GM18508 (cell line): ENCODE measurements at regions not wholly inside any gene's neighbourhood (a gene's known extent, or its start where the extent isn't known, plus 50 kb on each side); places are given as distances from the start of the nearest gene placed in this dataset.
"Not testable (repeated sequence)": the region's sequence is repeated elsewhere in the genome, so short reads cannot be mapped to it uniquely, and the experiment has no call there.

ENCODE experiments used
- ATAC-seq: cut with Tn5 transposase; IDR thresholded peaks from one replicate; pipeline ENCODE4 v1.9.1; 2021; ENCODE audit warnings: moderate number of reproducible peaks; ENCODE audit not compliant: insufficient read depth, unreplicated experiment

DNA sequence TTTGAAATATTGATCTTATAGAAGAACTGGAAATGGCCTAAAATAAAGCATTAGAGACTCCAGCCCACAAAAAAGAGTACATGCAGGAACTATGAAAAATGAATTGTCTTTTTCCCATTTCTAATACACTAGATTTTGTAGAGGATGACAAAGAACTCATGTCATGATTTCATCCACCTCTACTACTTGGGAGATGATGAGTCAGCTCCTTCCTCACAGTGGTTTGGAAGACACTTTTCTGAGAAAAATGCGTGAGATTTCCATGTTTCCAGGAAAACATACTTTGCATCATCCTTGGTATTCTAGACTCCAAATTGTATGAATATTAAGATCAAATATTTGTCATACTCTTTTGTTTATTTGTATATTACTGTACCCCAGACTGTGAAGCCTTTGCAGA lies 500.5 kb downstream of the FAM181B start:
- ATAC-seq: no peak

DNA sequence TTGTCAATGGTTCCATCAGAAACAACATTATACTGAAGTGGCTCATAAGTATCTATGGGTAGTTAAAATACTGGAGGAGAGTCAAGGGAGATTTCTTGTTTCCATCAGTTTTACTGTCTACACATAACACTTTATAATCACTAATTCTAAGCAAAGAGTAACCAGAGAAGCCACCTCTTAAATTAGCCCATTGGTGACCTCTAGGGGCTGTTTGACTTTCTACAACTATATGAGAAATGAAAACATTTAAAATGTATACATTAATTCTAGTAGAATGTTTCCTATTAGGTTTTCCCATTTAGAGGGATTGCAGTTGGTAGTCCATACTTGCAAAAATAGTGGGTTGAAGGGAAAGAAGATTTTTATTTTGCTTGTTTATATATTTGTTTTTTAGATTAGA lies 504.3 kb downstream of the FAM181B start:
- ATAC-seq: no peak

DNA sequence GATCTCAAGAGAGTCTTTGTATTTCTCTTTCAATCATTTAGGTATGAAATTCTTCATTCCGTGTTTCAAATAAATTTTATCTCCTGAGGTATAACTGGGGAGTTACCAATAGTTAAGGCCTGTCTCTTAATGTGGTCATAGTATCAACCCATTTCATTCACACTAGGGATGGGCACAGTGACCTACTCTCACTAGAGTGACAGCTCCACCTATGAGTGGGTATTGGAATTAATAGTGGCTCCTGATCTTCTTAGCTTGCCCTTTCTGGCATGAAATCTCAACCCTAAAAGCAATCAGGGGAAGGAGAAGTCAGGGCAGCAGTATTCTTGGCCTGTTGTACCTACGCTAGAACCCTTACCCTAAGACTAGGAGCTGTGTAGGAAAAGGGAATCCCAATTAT lies 507.7 kb downstream of the FAM181B start:
- no peak for ATAC-seq

DNA sequence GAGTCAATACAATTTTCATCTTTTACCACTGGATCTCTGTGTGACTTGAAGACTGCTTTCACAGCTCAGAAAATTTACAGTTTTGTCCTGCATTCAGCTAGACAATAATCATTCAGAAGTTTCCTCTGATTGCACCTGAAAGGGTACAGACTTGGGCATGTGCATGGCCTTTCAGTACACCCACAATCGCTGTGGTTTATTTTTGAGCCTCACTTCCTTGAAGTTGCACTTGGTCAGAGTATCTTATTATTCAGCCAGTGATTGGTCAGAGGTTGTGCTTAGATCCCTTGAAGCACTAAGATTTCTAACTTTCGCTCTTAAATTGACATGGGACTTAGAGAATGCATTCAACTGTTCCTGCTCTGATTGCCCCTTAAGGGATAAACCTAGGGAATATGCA lies 508.2 kb downstream of the FAM181B start:
- ATAC-seq: no peak

DNA sequence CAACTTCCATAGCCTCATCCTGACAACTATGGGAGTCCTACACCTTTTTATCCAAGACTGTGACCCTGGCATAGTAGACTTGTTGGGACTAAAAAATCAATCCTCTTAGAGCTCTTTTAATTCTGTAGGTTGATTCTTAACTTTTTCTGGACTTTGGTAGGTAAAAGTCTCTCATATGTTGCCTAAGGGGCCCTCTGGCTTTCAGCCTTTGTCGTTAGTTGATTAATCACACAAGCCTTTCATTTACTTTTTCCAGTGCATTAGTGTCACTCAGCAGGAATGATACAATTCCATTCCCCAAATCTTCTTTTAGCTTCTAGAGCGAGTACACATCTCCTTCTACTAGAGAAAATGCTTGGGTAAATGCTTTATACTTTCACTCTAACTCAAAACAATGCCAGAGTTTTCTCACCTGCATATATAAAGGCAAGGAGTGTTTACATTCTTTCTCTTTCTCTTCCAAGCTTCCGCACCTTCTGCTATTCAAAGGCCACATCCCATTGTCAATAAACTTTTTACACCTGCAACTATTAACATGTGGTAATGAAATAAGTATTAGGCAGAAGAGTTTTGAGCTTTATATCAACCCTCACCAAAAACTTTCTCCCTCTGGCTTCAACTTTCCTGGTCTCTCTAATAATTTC lies 516.6 kb downstream of the FAM181B start:
- no peak for ATAC-seq

DNA sequence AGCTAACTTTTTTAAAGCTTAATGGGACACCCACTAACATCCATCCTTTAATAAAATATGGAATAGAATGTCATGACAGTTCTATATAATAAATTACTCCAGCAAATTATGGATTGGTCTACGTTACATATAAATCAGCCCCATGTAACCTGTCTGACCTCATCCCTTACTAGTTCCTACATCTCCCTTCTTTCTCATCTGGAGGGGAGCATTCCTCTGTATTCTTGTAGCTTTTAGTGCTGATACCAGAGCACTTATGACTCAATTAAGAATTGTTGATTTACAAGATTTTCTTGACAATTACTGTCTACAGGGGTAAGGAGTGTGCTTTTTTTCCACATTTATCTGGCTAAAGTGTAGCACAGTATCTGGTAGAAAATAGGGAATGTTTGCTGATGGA lies 523.7 kb downstream of the FAM181B start:
- no peak for ATAC-seq

DNA sequence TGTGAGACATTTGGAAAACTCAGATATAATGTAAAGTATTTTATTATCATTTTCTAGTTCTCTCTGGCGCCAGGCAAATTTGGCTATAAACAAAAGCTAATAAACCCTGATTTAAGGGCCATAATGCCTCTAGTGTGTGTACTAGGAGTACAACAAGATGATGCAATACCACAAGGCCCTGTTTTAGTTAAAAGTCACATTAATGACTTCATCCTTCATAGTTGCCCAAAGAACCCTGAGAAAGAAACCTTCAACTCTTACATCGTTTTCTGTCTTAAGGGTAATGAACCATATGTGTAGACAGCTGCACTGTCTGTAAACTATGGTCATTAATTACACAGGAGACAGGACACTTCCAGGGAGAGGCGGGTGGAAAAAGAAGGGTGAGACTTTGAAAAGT lies 538.4 kb downstream of the FAM181B start:
- no peak for ATAC-seq

DNA sequence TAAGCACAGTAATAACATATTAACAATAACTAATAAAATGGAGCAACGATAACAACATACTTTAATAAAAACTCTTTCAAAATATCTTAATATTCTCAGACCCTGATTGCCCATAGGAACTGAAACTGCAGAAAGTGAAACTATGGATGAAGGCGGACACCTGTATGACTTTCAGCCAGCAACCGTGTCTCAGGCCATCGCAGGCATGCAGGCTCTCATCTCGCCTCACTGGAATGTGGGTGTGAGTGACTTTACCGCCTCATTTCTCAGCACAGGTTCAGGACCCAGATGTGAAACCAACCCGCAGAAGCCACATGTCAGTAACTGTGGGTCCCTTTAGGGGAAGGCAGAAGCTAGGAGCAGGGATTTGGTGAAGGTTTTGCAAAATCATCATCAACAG lies 539.1 kb downstream of the FAM181B start:
- ATAC-seq: no peak

DNA sequence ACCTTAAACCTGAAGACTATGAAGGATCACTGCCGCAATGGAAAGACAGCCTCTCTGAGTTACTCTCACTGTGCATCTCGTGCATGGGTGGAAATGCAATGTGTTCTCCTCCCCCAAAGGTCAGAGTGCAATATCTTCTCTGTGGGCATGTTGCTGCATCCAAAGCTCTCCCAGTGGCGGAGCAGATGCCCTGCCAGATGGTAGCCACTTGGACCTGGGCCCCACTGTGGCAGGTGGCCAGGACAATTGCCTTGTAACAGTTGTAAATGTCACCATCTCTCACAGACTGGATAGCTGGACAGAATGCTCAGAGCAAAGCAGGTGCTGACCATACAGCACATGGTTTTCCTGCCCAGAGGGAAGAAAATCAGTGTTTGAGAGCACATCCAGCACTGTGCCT lies 542.0 kb downstream of the FAM181B start:
- no peak for ATAC-seq

DNA sequence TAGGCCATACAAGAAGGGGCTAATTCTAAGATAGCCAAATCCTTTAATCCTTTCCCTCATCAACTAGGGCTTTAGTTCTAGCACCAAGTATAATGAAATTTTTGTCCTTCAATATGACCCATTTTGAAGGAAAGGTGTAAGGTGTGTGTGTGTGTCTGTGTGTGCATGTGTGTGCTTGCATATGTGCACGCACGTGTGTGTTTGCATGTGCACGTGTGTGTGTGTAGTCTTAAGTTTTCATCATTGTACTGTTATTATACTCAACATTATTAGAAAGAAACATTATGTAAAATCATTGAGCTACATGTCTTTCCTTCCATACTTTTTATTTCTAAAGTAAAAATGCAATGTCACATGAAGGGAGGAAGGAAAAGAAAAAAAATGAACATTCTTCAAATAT lies 547.7 kb downstream of the FAM181B start:
- no peak for ATAC-seq

DNA sequence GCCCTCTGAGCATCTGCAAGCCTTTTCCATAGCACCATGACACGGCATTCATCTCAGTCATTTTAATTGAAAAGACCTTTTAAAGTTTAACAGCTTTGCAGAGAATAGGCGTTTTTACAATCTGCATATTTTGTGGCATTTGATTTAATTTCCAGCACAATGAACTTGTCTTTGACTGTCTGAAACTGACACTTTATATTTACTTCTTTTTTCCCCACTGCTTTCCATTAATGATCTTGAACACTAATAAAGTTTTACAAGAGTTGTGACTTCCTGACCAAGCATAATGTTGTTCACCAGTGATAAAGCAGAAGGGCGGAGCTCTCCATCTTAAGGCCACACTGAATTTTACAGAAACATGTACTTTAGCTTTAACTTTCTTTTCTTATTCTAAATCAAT lies 548.7 kb downstream of the FAM181B start:
- no peak for ATAC-seq

DNA sequence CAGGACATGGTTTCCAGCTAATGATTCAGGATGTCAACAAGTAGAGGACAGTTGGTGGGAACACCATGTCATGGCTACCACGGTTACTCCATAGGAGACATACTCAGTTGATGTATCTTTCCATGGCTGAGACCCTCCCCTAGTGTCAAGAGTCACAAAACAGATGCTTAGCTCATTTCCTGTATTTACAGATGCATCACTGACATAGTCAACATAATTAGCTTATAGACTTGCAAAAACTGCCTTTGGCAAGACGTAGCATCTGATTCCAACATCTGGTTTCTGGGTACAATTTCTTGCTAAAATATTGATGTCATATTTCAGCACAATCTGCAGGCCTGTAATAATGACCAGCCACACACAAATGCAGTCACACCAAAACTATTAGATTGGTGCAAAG lies 550.3 kb downstream of the FAM181B start:
- no peak for ATAC-seq

DNA sequence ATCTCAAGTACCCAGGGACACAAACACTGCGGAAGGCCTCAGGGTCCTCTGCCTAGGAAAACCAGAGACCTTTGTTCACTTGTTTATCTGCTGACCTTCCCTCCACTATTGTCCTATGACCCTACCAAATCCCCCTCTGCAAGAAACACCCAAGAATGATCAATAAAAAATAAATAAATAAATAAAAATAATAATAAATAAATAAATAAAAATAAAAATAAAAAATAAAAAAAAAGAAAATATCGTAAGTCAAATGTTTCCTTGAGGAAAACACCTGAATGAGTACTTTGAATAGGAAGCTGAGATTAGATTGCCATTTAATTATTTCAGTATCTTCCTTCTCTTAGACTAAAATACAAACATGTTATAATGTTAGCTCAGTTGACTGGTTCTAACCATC lies 551.0 kb downstream of the FAM181B start:
- not testable (repeated sequence) for ATAC-seq

DNA sequence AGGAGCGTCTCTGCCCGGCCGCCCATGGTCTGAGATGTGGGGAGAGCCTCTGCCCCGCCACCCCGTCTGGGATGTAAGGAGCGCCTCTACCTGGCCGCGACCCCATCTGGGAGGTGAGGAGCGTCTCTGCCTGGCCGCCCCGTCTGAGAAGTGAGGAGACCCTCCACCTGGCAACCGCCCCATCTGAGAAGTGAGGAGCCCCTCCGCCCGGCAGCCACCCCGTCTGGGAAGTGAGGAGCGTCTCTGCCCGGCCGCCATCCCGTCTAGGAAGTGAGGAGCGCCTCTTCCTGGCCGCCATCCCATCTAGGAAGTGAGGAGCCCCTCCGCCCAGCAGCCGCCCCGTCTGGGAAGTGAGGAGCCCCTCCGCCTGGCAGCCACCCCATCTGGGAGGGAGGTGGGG lies 551.9 kb downstream of the FAM181B start:
- ATAC-seq: not testable (repeated sequence)

DNA sequence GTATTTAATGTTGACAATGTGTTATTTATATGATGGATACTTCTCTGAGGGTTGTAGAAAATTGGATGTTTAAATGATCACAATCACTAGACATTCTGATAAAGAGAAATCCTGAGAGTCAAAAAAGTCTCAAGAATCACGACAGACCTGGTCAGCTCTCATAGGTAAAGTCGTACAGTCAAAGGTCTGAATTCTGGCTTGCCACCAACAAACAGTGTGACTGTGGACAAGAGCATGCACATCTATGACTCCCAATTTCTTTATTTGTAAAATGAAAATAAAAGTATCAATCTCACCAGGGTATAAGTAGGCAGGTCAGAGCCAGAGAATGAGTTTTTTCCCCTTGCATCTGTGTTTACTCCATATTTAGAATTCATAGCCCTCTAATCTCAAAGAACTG lies 556.7 kb downstream of the FAM181B start:
- ATAC-seq: no peak

DNA sequence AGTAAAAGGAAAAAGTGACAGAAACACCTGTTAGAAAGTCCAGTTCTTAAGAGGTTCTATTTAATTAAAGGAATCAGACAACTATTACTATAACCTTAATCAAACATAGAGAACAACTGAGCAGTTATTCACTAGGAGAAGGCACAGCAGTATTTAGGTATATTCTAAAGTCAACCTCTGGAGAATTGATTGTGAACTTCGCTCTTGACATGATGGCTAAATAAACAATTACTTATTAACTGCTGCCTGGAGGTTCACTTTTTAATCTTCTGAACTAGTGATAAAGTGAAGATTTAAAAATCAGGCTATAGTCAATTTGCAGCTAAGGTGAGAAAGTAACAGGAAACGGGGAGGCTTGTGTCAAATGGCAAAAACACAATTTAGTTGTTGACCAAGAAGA lies 557.3 kb downstream of the FAM181B start:
- no peak for ATAC-seq

DNA sequence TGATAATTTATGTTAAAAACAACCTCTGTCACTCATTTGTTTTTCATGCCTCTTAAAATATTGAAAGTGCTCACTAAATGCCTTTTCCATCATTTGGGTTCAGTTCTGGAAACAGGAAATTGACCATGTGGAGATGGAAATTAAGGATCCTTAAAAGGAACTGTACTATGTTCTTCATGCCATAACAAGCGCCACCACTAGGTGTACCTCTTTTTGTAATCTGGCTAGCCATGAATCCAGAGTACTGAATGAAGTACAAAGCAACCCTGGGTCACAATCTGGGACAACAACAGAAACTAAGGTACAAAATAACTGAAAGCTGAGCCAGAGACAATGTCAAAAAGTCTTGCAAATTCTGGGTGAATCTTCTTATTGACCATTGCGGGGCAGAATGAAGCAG lies 559.1 kb downstream of the FAM181B start:
- ATAC-seq: no peak

DNA sequence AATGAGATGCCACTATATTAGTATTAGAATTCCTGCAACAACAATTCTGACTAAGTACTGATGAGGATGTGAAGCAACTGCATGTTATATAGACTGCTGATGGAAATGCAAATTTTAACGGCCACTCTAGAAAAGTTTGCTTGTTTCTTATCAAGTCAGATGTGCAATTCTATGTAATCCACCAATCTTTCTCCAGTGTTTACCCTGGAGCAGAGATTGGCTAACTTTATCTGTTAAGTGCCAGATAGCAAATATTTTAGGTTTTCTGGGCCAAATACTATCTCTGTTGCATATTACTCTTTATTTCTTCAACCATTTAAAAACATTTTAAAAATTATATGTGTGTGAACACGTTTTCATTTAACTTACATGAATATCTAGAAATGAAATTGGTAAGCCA lies 586.9 kb downstream of the FAM181B start:
- ATAC-seq: no peak

DNA sequence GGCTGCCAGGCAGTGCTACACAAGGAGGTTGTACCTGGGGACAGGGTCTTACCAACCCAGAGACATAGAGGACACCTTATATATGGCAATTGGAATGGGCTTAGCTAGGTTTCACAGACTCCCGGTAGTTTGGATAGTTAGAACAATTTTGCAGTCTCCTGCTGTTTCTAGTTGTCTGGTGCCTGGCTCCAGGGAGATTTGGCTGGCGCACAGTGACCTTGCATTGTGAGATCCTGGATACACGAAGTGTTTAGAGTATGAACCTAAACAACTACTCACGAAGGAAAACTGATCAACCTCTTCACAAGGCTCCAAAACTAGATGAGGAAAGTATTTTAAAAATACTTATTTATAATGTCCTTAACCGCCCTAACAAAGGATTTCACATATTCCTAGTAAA lies 614.7 kb downstream of the FAM181B start:
- no peak for ATAC-seq

DNA sequence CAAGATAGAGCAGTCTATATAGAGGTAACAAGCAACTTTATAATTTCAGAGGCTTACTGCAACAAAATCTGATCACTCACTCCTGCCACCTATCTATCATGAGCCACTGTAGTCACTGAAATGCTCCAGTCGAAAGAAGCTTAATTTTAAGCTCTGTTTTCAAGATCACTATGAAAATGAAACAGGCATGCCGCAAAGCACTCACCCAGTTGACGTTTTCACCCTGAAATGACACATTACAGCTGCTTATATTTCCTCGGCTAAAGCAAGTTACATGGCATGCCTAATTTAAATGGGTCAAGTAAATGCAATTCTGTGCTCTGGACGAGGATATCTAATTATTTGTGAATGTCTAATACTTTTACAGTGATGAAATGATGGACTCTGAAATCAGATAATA lies 616.3 kb downstream of the FAM181B start:
- ATAC-seq: no peak

DNA sequence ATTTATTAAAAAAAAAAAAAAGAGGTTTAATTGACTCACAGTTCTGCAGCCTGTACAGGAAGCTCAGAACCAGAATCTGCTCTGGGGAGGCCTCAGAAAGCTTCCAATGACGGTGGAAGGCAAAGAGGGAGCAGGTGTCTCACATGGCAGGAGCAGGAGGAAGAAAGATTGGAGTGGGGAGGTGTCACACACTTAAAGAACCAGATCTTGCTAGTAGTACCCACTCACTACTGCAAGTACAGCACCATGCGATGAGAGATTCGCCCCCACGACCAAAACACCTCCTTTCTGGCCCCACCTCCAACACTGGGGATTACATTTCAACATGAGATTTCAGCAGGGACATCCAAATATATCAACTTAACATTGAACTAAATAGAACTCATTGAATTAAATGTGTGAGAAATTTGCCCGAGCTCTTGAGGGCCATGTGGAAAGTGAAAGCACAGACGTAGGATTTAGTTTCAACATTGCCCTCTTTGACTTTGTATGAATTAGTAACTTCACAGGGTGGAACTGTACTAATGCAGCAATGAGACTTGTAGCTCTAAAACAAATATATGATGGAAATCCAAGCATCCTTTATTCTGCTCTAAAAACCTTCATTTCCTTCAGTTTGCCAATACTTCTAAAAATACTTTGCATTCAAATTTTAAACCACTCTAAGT lies 628.2 kb downstream of the FAM181B start:
- ATAC-seq: no peak

DNA sequence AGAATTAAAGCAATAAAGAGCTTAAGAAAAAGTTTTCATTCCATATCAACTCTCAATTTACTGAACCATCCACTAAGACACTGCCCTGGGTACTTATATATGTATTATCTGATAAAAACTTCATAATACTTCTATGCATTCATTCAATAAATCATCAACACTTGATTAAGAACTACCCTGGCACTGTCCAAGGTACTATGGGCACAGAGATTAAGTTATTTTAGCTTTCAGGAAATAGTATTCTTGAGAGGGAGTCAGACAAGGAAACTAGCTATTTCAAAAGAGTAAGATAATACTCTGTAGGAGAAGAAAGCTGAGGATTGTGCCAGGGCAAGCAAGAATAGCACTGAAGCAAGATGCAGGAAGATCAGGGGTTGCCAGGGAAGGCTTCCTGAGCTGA lies 640.8 kb downstream of the FAM181B start:
- no peak for ATAC-seq
